HG03025 (cell line): ENCODE measurements at regions not wholly inside any gene's neighbourhood (a gene's known extent, or its start where the extent isn't known, plus 50 kb on each side); places are given as distances from the start of the nearest gene placed in this dataset.

Source experiments
- ATAC-seq: cut with Tn5 transposase; IDR thresholded peaks from one replicate; pipeline ENCODE4 v1.9.1; 2021; ENCODE audit warnings: mild to moderate bottlenecking, moderate library complexity; ENCODE audit not compliant: unreplicated experiment, low FRiP score

- ATAC-seq: no peak
Observed at GRCh38 chr9:14366076-14366475, 52.1 kb upstream of the NFIB start.

GRCh38 chr9:14365670-14366069 lies 51.7 kb upstream of the NFIB start:
- ATAC-seq: no peak
